ENCODE measurements at regions not wholly inside any gene's neighbourhood (a gene's known extent, or its start where the extent isn't known, plus 50 kb on each side); places are given as distances from the start of the nearest gene placed in this dataset.

DNA sequence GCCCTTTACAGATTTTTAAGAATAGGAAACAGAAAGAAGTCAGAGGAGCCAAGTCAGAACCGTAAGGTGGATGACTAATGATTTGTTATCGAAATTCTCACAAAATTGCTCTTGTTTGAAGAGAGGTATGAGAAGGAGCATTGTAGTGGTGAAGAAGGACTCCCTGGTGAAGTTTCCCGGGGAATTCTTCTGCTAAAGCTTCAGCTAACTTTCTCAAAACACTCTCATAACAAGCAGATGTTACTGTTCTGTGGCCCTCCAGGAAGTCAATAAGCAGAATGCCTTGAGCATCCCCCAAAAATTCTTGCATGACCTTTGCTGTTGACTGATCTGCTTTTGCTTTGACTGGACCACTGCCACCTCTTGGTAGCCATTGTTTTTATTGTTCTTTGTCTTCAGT is 152.9 kb downstream of the HGF start:
- 65 to 77% (median 71%) methylated on average over 3 of the region's 3 CpGs for WGBS, 5 donors
- no peaks in the 10 kb centered on the region for H3K9me3 ChIP-seq
- H3K4me1 ChIP-seq, result no peaks in the 10 kb centered on the region
- no peaks in the 10 kb centered on the region for H3K27me3 ChIP-seq
- H3K36me3 ChIP-seq, result no peaks in the 10 kb centered on the region
- no peak for DNase-seq
- H3K27ac ChIP-seq, result no peak overlapping the region
- no peak overlapping the region for H3K4me3 ChIP-seq
- intact Hi-C loops (cut with DNase I; ENCODE audit: low total_unique reads), result no loop called here
- no peak for TF ChIP-seq POLR2AphosphoS5 (IDR thresholded peaks at IDR 0.05)

GRCh38 chr7:81611805-81612204 is 158.0 kb downstream of the HGF start:
- Histone ChIP-seq H3K4me3 (no peak overlapping the region), H3K4me1 (no peaks in the 10 kb centered on the region), H3K27ac (no peak overlapping the region), H3K27me3 (no peaks in the 10 kb centered on the region), H3K9me3 (no peaks in the 10 kb centered on the region), H3K36me3 (no peaks in the 10 kb centered on the region)
- no peak for DNase-seq
- intact Hi-C loops (cut with DNase I; ENCODE audit: low total_unique reads), result no loop called here
- WGBS, 5 donors, result 91 to 98% (median 94%) methylated on average over 1 of the region's 1 CpG
- TF ChIP-seq CTCF (IDR thresholded peaks at IDR 0.05) (no peak), POLR2AphosphoS5 (IDR thresholded peaks at IDR 0.05) (no peak), POLR2A (IDR thresholded peaks at IDR 0.05) (no peak), EP300 (IDR thresholded peaks at IDR 0.05) (no peak)

- no peak overlapping the region for H3K4me3 ChIP-seq
- TF ChIP-seq EP300 (IDR thresholded peaks at IDR 0.05) (no peak), CTCF (IDR thresholded peaks at IDR 0.05) (no peak), POLR2A (IDR thresholded peaks at IDR 0.05) (no peak), POLR2AphosphoS5 (IDR thresholded peaks at IDR 0.05) (no peak)
- no peaks in the 10 kb centered on the region for H3K4me1 ChIP-seq
- no peaks in the 10 kb centered on the region for H3K36me3 ChIP-seq
- DNase-seq, result no peak
- no peaks in the 10 kb centered on the region for H3K9me3 ChIP-seq
- no peak overlapping the region for H3K27ac ChIP-seq
- no peaks in the 10 kb centered on the region for H3K27me3 ChIP-seq
- intact Hi-C loops (cut with DNase I; ENCODE audit: low total_unique reads), result no loop called here
- WGBS, 5 donors, result 79 to 90% (median 83%) methylated on average over 27 of the region's 27 CpGs
Measured at GRCh38 chr7:81611040-81611439, 158.8 kb downstream of the HGF start.

GRCh38 chr7:81608748-81609382 is 161.0 kb downstream of the HGF start:
- DNase-seq, result no peak
- no peaks in the 10 kb centered on the region for H3K27me3 ChIP-seq
- H3K4me3 ChIP-seq, result no peak overlapping the region
- TF ChIP-seq POLR2A (IDR thresholded peaks at IDR 0.05), result no peak
- TF ChIP-seq CTCF (IDR thresholded peaks at IDR 0.05), result no peak
- TF ChIP-seq POLR2AphosphoS5 (IDR thresholded peaks at IDR 0.05), result no peak
- TF ChIP-seq EP300 (IDR thresholded peaks at IDR 0.05), result no peak
- intact Hi-C loops (cut with DNase I; ENCODE audit: low total_unique reads), result no loop called here
- no peaks in the 10 kb centered on the region for H3K4me1 ChIP-seq
- H3K27ac ChIP-seq, result no peak overlapping the region
- no peaks in the 10 kb centered on the region for H3K9me3 ChIP-seq
- 61 to 68% (median 62%) methylated on average over 6 of the region's 6 CpGs for WGBS, 5 donors
- no peaks in the 10 kb centered on the region for H3K36me3 ChIP-seq

- no peak overlapping the region for H3K4me3 ChIP-seq
- no peaks in the 10 kb centered on the region for H3K4me1 ChIP-seq
- H3K36me3 ChIP-seq, result no peaks in the 10 kb centered on the region
- no peak for DNase-seq
- no peak for TF ChIP-seq POLR2AphosphoS5 (IDR thresholded peaks at IDR 0.05)
- no peak for TF ChIP-seq POLR2A (IDR thresholded peaks at IDR 0.05)
- TF ChIP-seq EP300 (IDR thresholded peaks at IDR 0.05), result no peak
- TF ChIP-seq CTCF (IDR thresholded peaks at IDR 0.05), result no peak
- H3K27me3 ChIP-seq, result no peaks in the 10 kb centered on the region
- no peak overlapping the region for H3K27ac ChIP-seq
- H3K9me3 ChIP-seq, result no peaks in the 10 kb centered on the region
- intact Hi-C loops (cut with DNase I; ENCODE audit: low total_unique reads), result no loop called here
Measured at GRCh38 chr7:81607987-81608386, 161.9 kb downstream of the HGF start.
